ENCODE measurements at regions not wholly inside any gene's neighbourhood (a gene's known extent, or its start where the extent isn't known, plus 50 kb on each side); places are given as distances from the start of the nearest gene placed in this dataset.

DNA sequence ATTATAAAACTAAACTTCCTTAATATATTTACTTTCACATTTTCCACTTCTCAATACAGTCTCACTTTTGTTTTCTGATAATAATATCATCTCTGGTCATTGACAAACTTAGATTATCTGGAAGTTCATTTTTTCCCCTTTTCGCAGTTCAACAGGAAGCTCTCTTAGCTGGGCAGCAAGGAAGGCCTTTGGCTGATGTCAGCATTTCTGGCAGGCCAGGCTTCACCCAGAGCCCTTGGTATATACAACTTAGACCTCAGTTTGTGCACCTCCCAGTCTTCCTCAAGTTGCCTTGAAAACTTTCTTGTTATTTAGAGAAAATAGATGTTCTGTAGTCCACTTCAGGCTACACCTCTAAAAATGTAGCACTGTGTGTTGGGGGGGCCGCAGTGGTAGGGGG lies 1103.6 kb downstream of the AMY1C start:
- no peak for TF ChIP-seq EP300 (IDR thresholded peaks at IDR 0.05)
- TF ChIP-seq, protein P1, sequence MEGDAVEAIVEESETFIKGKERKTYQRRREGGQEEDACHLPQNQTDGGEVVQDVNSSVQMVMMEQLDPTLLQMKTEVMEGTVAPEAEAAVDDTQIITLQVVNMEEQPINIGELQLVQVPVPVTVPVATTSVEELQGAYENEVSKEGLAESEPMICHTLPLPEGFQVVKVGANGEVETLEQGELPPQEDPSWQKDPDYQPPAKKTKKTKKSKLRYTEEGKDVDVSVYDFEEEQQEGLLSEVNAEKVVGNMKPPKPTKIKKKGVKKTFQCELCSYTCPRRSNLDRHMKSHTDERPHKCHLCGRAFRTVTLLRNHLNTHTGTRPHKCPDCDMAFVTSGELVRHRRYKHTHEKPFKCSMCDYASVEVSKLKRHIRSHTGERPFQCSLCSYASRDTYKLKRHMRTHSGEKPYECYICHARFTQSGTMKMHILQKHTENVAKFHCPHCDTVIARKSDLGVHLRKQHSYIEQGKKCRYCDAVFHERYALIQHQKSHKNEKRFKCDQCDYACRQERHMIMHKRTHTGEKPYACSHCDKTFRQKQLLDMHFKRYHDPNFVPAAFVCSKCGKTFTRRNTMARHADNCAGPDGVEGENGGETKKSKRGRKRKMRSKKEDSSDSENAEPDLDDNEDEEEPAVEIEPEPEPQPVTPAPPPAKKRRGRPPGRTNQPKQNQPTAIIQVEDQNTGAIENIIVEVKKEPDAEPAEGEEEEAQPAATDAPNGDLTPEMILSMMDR (IDR thresholded peaks at IDR 0.05) = no peak
- TF ChIP-seq POLR2A (IDR thresholded peaks at IDR 0.05) = no peak
